ENCODE measurements at regions not wholly inside any gene's neighbourhood (a gene's known extent, or its start where the extent isn't known, plus 50 kb on each side); places are given as distances from the start of the nearest gene placed in this dataset.

GRCh38 chr18:51647942-51648341 lies 450.5 kb upstream of the MEX3C start (continued):
- TF ChIP-seq MGA (IDR thresholded peaks at IDR 0.05) (no peak), ZKSCAN1 (IDR thresholded peaks at IDR 0.05; ENCODE audit: low read depth, low read length) (no peak), CREM (IDR thresholded peaks at IDR 0.05; ENCODE audit: low read depth) (no peak)

Measured in K562 (cell line).